Epithelial cell of esophagus (primary cell): ENCODE measurements at regions not wholly inside any gene's neighbourhood (a gene's known extent, or its start where the extent isn't known, plus 50 kb on each side); places are given as distances from the start of the nearest gene placed in this dataset.

Experiments used
- DNase-seq: peaks from one replicate; pipeline ENCODE4 v3.0.0; 2010; ENCODE audit warnings: low read depth
- H3K4me3 ChIP-seq: 2 replicates; pipeline ENCODE4 v1.5.1; 2011; ENCODE audit warnings: mild to moderate bottlenecking, low read length, control low read depth
- CTCF ChIP-seq: IDR thresholded peaks from 2 replicates; pipeline ENCODE4 v1.5.1; 2011; ENCODE audit warnings: low read depth, mild to moderate bottlenecking, low read length, control low read depth, inconsistent platforms; ENCODE audit not compliant: insufficient read depth; ENCODE audit errors: missing control alignments

- TF ChIP-seq CTCF: no peak
- DNase-seq: no peak
- H3K4me3 ChIP-seq: no peak overlapping the region
Observed at GRCh38 chr6:120010075-120010474, 660.5 kb upstream of the MAN1A1 start.

- TF ChIP-seq CTCF: no peak
- H3K4me3 ChIP-seq: no peak overlapping the region
- DNase-seq: no peak
Observed at GRCh38 chr6:120005292-120005976, 655.9 kb upstream of the MAN1A1 start.

- no peak overlapping the region for H3K4me3 ChIP-seq
- no peak for DNase-seq
- no peak for TF ChIP-seq CTCF
Observed at GRCh38 chr6:119986934-119987549, 637.5 kb upstream of the MAN1A1 start.

GRCh38 chr6:119985952-119986736 lies 636.6 kb upstream of the MAN1A1 start:
- no peak overlapping the region for H3K4me3 ChIP-seq
- TF ChIP-seq CTCF: no peak
- peak; percentile 36 for DNase-seq

GRCh38 chr6:119980802-119981201 lies 631.2 kb upstream of the MAN1A1 start:
- H3K4me3 ChIP-seq: no peak overlapping the region
- TF ChIP-seq CTCF: no peak
- DNase-seq: no peak

GRCh38 chr6:119979862-119980261 lies 630.3 kb upstream of the MAN1A1 start:
- peak; percentile 37 for DNase-seq
- no peak overlapping the region for H3K4me3 ChIP-seq
- peak; percentile 56 for TF ChIP-seq CTCF
